GM13977 (cell line): ENCODE measurements at regions not wholly inside any gene's neighbourhood (a gene's known extent, or its start where the extent isn't known, plus 50 kb on each side); places are given as distances from the start of the nearest gene placed in this dataset.
"Not testable (repeated sequence)": the region's sequence is repeated elsewhere in the genome, so short reads cannot be mapped to it uniquely, and the experiment has no call there.

Source experiments
- DNase-seq: peaks from one replicate; pipeline ENCODE4 v3.0.0; 2012; ENCODE audit warnings: low spot score
- CTCF ChIP-seq: IDR thresholded peaks from 2 replicates; pipeline ENCODE4 v1.5.1; 2012; ENCODE audit warnings: mild to moderate bottlenecking, control low read depth; ENCODE audit not compliant: insufficient read depth; ENCODE audit errors: extremely low read depth, missing control alignments
- in situ Hi-C: fragments of 300-500 bp; cut with MboI; formaldehyde crosslinking; loops from one replicate; pipeline ENCODE4 v1.12.0; 2022; ENCODE audit warnings: low sequenced_read_pairs, low pct_unique_long_range_greater_than_20kb, mixed read lengths, inconsistent platforms; ENCODE audit not compliant: unreplicated experiment

DNA sequence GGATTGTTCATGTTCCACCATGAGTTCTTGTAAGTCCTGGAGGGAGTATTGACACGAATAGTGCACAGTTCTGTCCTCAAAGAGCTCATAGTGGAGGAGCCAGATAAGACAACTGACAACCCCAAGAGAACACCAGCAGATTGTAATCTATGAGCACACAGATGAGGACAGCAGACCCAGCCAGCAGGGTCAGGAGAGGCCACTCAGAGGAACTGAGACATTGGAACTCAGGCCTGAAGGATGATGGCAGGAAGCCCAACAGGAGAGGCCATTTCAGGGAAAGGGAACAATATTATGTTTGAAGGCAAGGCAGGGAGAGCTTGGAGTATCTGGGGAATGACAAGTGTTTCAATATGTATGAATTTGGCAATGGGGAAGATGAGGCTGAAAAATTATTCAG, 63.7 kb upstream of the IPO5 start:
- in situ Hi-C loops, result no loop called here
- TF ChIP-seq CTCF, result no peak
- DNase-seq, result no peak

- TF ChIP-seq CTCF, result no peak
- no peak for DNase-seq
- in situ Hi-C loops, result no loop called here
Observed at GRCh38 chr13:97890573-97890972, 62.9 kb upstream of the IPO5 start.

- in situ Hi-C loops, DNase-seq: not testable (repeated sequence)
Observed at GRCh38 chr13:97891964-97892363, 61.5 kb upstream of the IPO5 start.

DNA sequence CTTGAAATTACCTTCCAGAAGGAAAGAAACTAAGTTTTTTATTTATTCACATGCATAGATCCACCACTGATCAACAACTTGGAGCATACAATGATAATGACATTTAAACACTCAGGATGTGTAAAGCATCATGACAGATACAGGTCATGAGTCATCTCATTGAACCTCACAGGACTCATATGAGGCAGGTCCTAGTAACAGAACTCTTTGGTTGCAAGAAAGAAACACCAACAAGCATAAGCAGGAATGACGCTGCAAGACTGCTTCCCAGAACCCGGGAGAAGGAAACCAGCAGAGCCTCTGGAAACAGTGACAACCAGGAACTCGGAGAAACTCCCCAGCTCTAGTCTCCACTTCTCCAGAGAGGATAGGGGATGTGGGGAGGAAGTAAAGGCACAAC, 60.8 kb upstream of the IPO5 start:
- no peak for DNase-seq
- in situ Hi-C loops, result no loop called here
- TF ChIP-seq CTCF, result no peak

- DNase-seq, result no peak
- in situ Hi-C loops, result no loop called here
- TF ChIP-seq CTCF, result no peak
Observed at GRCh38 chr13:97895383-97895782, 58.1 kb upstream of the IPO5 start.

DNA sequence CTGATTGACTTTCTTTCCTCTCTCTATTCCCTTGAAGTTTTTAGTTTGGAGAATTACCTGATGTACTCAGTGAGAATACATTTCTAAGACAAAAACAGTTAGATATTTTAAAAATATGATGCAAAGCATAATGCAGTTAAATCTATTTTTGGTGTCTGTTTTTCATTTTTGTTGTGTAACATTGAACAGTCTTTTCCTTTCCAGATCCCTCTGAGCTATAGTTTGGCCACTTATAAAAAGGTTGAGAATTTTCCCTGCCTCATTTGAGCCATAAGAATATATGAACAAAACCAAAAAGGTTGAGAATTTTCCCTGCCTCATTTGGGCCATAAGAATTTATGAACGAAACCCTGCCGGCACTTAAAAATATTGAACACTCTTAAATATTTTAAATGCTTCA, 57.0 kb upstream of the IPO5 start:
- no peak for TF ChIP-seq CTCF
- in situ Hi-C loops, result no loop called here
- no peak for DNase-seq

DNA sequence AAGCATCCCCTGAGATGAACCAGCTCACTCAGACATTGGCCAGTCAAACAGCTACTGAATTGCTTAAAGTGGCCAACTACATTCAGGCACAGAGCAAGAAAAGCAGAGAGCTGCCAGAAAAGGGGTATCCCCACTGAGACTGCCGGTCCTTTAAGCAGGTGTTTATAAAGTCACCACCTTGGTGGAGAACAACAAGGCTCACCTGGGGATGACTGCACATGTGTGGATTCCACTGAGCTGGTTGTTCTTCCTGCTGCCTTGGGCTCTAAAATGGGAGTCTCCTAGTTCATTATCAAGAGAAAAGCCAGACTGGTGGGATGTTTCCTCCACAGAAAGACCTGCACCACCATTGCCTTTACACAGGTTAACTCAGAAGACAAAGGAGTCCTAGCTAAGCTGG, 51.8 kb upstream of the IPO5 start:
- DNase-seq, result no peak
- no peak for TF ChIP-seq CTCF
- in situ Hi-C loops, result no loop called here
